Lower lobe of right lung (tissue), 2 donors: ENCODE measurements at regions not wholly inside any gene's neighbourhood (a gene's known extent, or its start where the extent isn't known, plus 50 kb on each side); places are given as distances from the start of the nearest gene placed in this dataset.

Experiments
- ATAC-seq, 2 donors: fragments of 200-7000 bp; cut with Tn5 transposase; one replicate each; pipeline ENCODE4 v1.9.1; 2020 to 2022; ENCODE audit warnings: mild to moderate bottlenecking in 2 of 2, moderate library complexity in 2 of 2
- DNase-seq: peaks from one replicate; pipeline ENCODE4 v3.0.0-alpha.2; 2020
- H3K27ac ChIP-seq: fragments of 200-600 bp; one replicate; pipeline ENCODE4 v1.8.0; 2022
- H3K27me3 ChIP-seq: fragments of 200-600 bp; one replicate; pipeline ENCODE4 v1.8.0; 2022; ENCODE audit warnings: low read depth
- H3K36me3 ChIP-seq: fragments of 200-600 bp; one replicate; pipeline ENCODE4 v1.8.0; 2022; ENCODE audit warnings: mild to moderate bottlenecking
- H3K4me1 ChIP-seq: fragments of 200-600 bp; one replicate; pipeline ENCODE4 v1.8.0; 2022
- H3K4me3 ChIP-seq: fragments of 200-600 bp; one replicate; pipeline ENCODE4 v1.8.0; 2022; ENCODE audit warnings: mild to moderate bottlenecking
- H3K9me3 ChIP-seq: fragments of 200-600 bp; one replicate; pipeline ENCODE4 v1.8.0; 2022
- CTCF ChIP-seq: fragments of 200-600 bp; IDR thresholded peaks from one replicate; pipeline ENCODE4 v1.8.0; 2022; ENCODE audit warnings: antibody characterized with exemption, mild to moderate bottlenecking
- intact Hi-C: fragments of 100-400 bp; cut with DNase I; formaldehyde crosslinking; loops from one replicate; pipeline ENCODE4 v1.11.0; 2022
- donor health status: DM: no; HTN: yes; CAD: no; lungs with severe emphysema.

- no peak for TF ChIP-seq CTCF
- no peaks in the 10 kb centered on the region for H3K36me3 ChIP-seq
- no peak overlapping the region for H3K27ac ChIP-seq
- DNase-seq (no peak), ATAC-seq (no peak)
- H3K27me3 ChIP-seq, result no peaks in the 10 kb centered on the region
- H3K4me1 ChIP-seq, result no peaks in the 10 kb centered on the region
- no peaks in the 10 kb centered on the region for H3K9me3 ChIP-seq
- intact Hi-C loops, result no loop called here
- H3K4me3 ChIP-seq, result no peak overlapping the region
Measured at GRCh38 chr7:47215640-47216039, 366.3 kb downstream of the TNS3 start.

- H3K27ac ChIP-seq, result no peak overlapping the region
- no peaks in the 10 kb centered on the region for H3K4me1 ChIP-seq
- no peak overlapping the region for H3K4me3 ChIP-seq
- ATAC-seq (no peak), DNase-seq (no peak)
- intact Hi-C loops, result no loop called here
- TF ChIP-seq CTCF, result no peak
- H3K9me3 ChIP-seq, result no peaks in the 10 kb centered on the region
- no peaks in the 10 kb centered on the region for H3K36me3 ChIP-seq
- H3K27me3 ChIP-seq, result no peaks in the 10 kb centered on the region
Measured at GRCh38 chr7:47215049-47215448, 366.9 kb downstream of the TNS3 start.

GRCh38 chr7:47213276-47213675 is 368.6 kb downstream of the TNS3 start:
- no peak for TF ChIP-seq CTCF
- H3K27me3 ChIP-seq, result no peaks in the 10 kb centered on the region
- no peaks in the 10 kb centered on the region for H3K9me3 ChIP-seq
- H3K4me3 ChIP-seq, result no peak overlapping the region
- no peaks in the 10 kb centered on the region for H3K36me3 ChIP-seq
- no peak for ATAC-seq
- intact Hi-C loops, result no loop called here
- no peaks in the 10 kb centered on the region for H3K4me1 ChIP-seq
- no peak overlapping the region for H3K27ac ChIP-seq
- no peak for DNase-seq

- TF ChIP-seq CTCF, result no peak
- no peaks in the 10 kb centered on the region for H3K4me1 ChIP-seq
- ATAC-seq, result no peak
- intact Hi-C loops, result no loop called here
- DNase-seq, result no peak
- no peak overlapping the region for H3K27ac ChIP-seq
- no peaks in the 10 kb centered on the region for H3K27me3 ChIP-seq
- no peaks in the 10 kb centered on the region for H3K36me3 ChIP-seq
- no peaks in the 10 kb centered on the region for H3K9me3 ChIP-seq
- no peak overlapping the region for H3K4me3 ChIP-seq
Measured at GRCh38 chr7:47211519-47211973, 370.4 kb downstream of the TNS3 start.

- DNase-seq, result no peak
- H3K27me3 ChIP-seq, result no peaks in the 10 kb centered on the region
- TF ChIP-seq CTCF, result no peak
- no peak overlapping the region for H3K27ac ChIP-seq
- no peaks in the 10 kb centered on the region for H3K36me3 ChIP-seq
- intact Hi-C loops, result no loop called here
- no peak for ATAC-seq
- no peaks in the 10 kb centered on the region for H3K4me1 ChIP-seq
- no peaks in the 10 kb centered on the region for H3K9me3 ChIP-seq
- H3K4me3 ChIP-seq, result no peak overlapping the region
Measured at GRCh38 chr7:47210281-47210854, 371.5 kb downstream of the TNS3 start.

- ATAC-seq, result no peak
Measured at GRCh38 chr7:47207956-47208355, 374.0 kb downstream of the TNS3 start.

More at GRCh38 chr7:47207956-47208355, 374.0 kb downstream of the TNS3 start:
- Histone ChIP-seq H3K4me3 (no peak overlapping the region), H3K36me3 (no peaks in the 10 kb centered on the region), H3K9me3 (no peaks in the 10 kb centered on the region), H3K27me3 (no peaks in the 10 kb centered on the region), H3K4me1 (no peaks in the 10 kb centered on the region), H3K27ac (no peak overlapping the region)
- TF ChIP-seq CTCF, result no peak
- intact Hi-C loops, result no loop called here
- no peak for DNase-seq
